ENCODE measurements at regions not wholly inside any gene's neighbourhood (a gene's known extent, or its start where the extent isn't known, plus 50 kb on each side); places are given as distances from the start of the nearest gene placed in this dataset.
"Not testable (repeated sequence)": the region's sequence is repeated elsewhere in the genome, so short reads cannot be mapped to it uniquely, and the experiment has no call there.

GRCh38 chr1:233722212-233722979 lies 108.5 kb downstream of the KCNK1 start:
- no peak for DNase-seq

- no peak for DNase-seq
Observed at GRCh38 chr1:233723387-233723786, 109.5 kb downstream of the KCNK1 start.

- DNase-seq = not testable (repeated sequence)
Observed at GRCh38 chr1:233724131-233724631, 110.3 kb downstream of the KCNK1 start.

- no peak for DNase-seq
Observed at GRCh38 chr1:233725423-233725822, 111.5 kb downstream of the KCNK1 start.

- no peak for DNase-seq
Observed at GRCh38 chr1:233728721-233729120, 114.8 kb downstream of the KCNK1 start.

GRCh38 chr1:233730380-233730779 lies 116.5 kb downstream of the KCNK1 start:
- DNase-seq = no peak

GRCh38 chr1:233730809-233731208 lies 116.9 kb downstream of the KCNK1 start:
- DNase-seq = no peak

- no peak for DNase-seq
Observed at GRCh38 chr1:233732206-233732605, 118.3 kb downstream of the KCNK1 start.

- DNase-seq = no peak
Observed at GRCh38 chr1:233734456-233734855, 120.5 kb downstream of the KCNK1 start.

- no peak for DNase-seq
Observed at GRCh38 chr1:233735331-233735730, 121.4 kb downstream of the KCNK1 start.

GRCh38 chr1:233735847-233736246 lies 121.9 kb downstream of the KCNK1 start:
- no peak for DNase-seq

- no peak for DNase-seq
Observed at GRCh38 chr1:233737341-233737740, 123.4 kb downstream of the KCNK1 start.

GRCh38 chr1:233738396-233738795 lies 124.5 kb downstream of the KCNK1 start:
- no peak for DNase-seq

GRCh38 chr1:233738850-233739249 lies 124.9 kb downstream of the KCNK1 start:
- no peak for DNase-seq

- DNase-seq = no peak
Observed at GRCh38 chr1:233744779-233745513, 131.0 kb downstream of the KCNK1 start.

GRCh38 chr1:233750139-233750538 lies 136.2 kb downstream of the KCNK1 start:
- no peak for DNase-seq

GRCh38 chr1:233759665-233760064 lies 144.8 kb upstream of the SLC35F3 start:
- DNase-seq = no peak

- not testable (repeated sequence) for DNase-seq
Observed at GRCh38 chr1:233764304-233764703, 140.2 kb upstream of the SLC35F3 start.

GRCh38 chr1:233777566-233777965 lies 126.9 kb upstream of the SLC35F3 start:
- no peak for DNase-seq

GRCh38 chr1:233780049-233780448 lies 124.4 kb upstream of the SLC35F3 start:
- no peak for DNase-seq

- no peak for DNase-seq
Observed at GRCh38 chr1:233782937-233783586, 121.4 kb upstream of the SLC35F3 start.

- DNase-seq = no peak
Observed at GRCh38 chr1:233787599-233787998, 116.9 kb upstream of the SLC35F3 start.

GRCh38 chr1:233788687-233789086 lies 115.8 kb upstream of the SLC35F3 start:
- no peak for DNase-seq

GRCh38 chr1:233790121-233790520 lies 114.4 kb upstream of the SLC35F3 start:
- no peak for DNase-seq
